ENCODE measurements at regions not wholly inside any gene's neighbourhood (a gene's known extent, or its start where the extent isn't known, plus 50 kb on each side); places are given as distances from the start of the nearest gene placed in this dataset.

DNA sequence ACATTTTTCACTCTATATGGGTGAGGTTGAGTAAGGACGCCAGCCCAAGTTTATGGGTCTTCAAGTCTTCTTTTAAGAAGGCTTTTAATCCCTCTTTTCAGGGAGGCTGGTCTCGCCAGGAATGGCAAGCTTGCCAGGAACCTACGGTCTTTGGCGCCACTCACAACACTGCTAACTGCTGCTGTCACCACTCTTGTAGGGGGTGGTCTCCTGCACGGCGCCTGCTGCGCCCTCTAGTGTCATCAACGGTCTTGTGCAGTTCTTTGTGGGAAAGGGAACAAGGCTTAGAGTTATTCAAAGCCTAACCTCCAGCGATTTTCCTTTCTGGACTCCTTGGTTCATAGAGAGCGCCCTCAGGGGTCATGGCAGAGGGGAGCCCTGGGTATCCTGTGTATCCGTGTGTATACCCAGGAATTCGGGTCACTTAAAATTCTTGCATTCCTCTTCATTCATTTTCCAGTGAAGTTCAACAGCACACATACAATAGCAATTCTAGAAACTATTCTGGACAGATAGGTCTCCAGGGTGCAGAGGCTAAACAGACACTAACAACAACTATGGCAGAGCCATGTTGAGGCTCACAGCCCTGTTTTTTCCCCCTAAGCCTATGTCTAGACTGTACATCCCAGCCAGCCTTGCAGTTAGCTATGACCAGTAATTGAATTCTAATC lies 392.8 kb upstream of the CAMK1G start:
- TF ChIP-seq, protein P1, sequence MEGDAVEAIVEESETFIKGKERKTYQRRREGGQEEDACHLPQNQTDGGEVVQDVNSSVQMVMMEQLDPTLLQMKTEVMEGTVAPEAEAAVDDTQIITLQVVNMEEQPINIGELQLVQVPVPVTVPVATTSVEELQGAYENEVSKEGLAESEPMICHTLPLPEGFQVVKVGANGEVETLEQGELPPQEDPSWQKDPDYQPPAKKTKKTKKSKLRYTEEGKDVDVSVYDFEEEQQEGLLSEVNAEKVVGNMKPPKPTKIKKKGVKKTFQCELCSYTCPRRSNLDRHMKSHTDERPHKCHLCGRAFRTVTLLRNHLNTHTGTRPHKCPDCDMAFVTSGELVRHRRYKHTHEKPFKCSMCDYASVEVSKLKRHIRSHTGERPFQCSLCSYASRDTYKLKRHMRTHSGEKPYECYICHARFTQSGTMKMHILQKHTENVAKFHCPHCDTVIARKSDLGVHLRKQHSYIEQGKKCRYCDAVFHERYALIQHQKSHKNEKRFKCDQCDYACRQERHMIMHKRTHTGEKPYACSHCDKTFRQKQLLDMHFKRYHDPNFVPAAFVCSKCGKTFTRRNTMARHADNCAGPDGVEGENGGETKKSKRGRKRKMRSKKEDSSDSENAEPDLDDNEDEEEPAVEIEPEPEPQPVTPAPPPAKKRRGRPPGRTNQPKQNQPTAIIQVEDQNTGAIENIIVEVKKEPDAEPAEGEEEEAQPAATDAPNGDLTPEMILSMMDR (IDR thresholded peaks at IDR 0.05), result peak in 1 of 3 experiments; percentile 18
- no peak for TF ChIP-seq POLR2AphosphoS5 (IDR thresholded peaks at IDR 0.05; ENCODE audit: insufficient read depth in 1 of 2, low read depth in 1 of 2)
